Fibroblast of lung (primary cell): ENCODE measurements at regions not wholly inside any gene's neighbourhood (a gene's known extent, or its start where the extent isn't known, plus 50 kb on each side); places are given as distances from the start of the nearest gene placed in this dataset.

ENCODE experiments used
- DNase-seq, 2 donors: peaks; one replicate each; pipeline versions ENCODE4 v3.0.0 to v3.0.0-alpha.2; 2010; ENCODE audit warnings: low read depth in 2 of 2
- H2AFZ ChIP-seq: 2 replicates; pipeline ENCODE4 v1.5.1; 2012; ENCODE audit warnings: low read length, control low read depth, inconsistent platforms
- H3K27ac ChIP-seq: 2 replicates; pipeline ENCODE4 v1.5.1; 2011; ENCODE audit warnings: low read length, control low read depth; ENCODE audit not compliant: insufficient read depth
- H3K27me3 ChIP-seq: 2 replicates; pipeline ENCODE4 v1.5.1; 2011; ENCODE audit warnings: mild to moderate bottlenecking, low read length; ENCODE audit not compliant: control insufficient read depth, insufficient read depth
- H3K36me3 ChIP-seq: 2 replicates; pipeline ENCODE4 v1.5.1; 2011; ENCODE audit warnings: low read length; ENCODE audit not compliant: control insufficient read depth, insufficient read depth
- H3K4me1 ChIP-seq: 2 replicates; pipeline ENCODE4 v1.5.1; 2011; ENCODE audit warnings: low read length; ENCODE audit not compliant: control insufficient read depth, insufficient read depth; ENCODE audit errors: extremely low read depth
- H3K4me2 ChIP-seq: 2 replicates; pipeline ENCODE4 v1.5.1; 2011; ENCODE audit warnings: low read length, control low read depth; ENCODE audit not compliant: insufficient read depth; ENCODE audit errors: extremely low read depth
- H3K4me3 ChIP-seq, 4 experiments: fragments of 200-600 bp in 1 of 4; sonication (generic) in 1 of 4; replicated peaks in 1 of 4; 2 replicates each; pipeline ENCODE4 v1.5.1; 2011 to 2016; ENCODE audit warnings: low read length in 4 of 4, low read depth in 3 of 4, mild to moderate bottlenecking in 3 of 4, control low read depth in 2 of 4, inconsistent platforms in 1 of 4, mixed read lengths in 1 of 4; ENCODE audit not compliant: insufficient read depth in 1 of 4; ENCODE audit errors: control extremely low read depth in 1 of 4
- H3K79me2 ChIP-seq: 2 replicates; pipeline ENCODE4 v1.5.1; 2012; ENCODE audit warnings: mild to moderate bottlenecking, low read length, inconsistent platforms; ENCODE audit not compliant: control insufficient read depth, insufficient read depth
- H3K9ac ChIP-seq: 2 replicates; pipeline ENCODE4 v1.5.1; 2011; ENCODE audit warnings: mild to moderate bottlenecking, low read length, control low read depth; ENCODE audit not compliant: insufficient read depth
- H3K9me3 ChIP-seq: 2 replicates; pipeline ENCODE4 v1.5.1; 2012; ENCODE audit warnings: low read depth, low read length; ENCODE audit not compliant: control insufficient read depth, insufficient read depth
- H4K20me1 ChIP-seq: 2 replicates; pipeline ENCODE4 v1.5.1; 2011; ENCODE audit warnings: low read length; ENCODE audit not compliant: control insufficient read depth, insufficient read depth; ENCODE audit errors: extremely low read depth
- EZH2 ChIP-seq: IDR thresholded peaks from 2 replicates; pipeline ENCODE4 v1.5.1; 2012; ENCODE audit warnings: low read length, control low read depth, mild to moderate bottlenecking; ENCODE audit errors: missing control alignments
- TF ChIP-seq, protein P1 (sequence below), 2 donors: IDR thresholded peaks in 1 of 2; conservative IDR thresholded peaks in 1 of 2; 1 replicate in 1 of 2; 2 replicates in 1 of 2; pipeline ENCODE4 v1.5.1; 2011 to 2012; ENCODE audit warnings: low read length in 2 of 2, control low read depth in 1 of 2, inconsistent platforms in 1 of 2, low read depth in 1 of 2, mild to moderate bottlenecking in 1 of 2

DNA sequence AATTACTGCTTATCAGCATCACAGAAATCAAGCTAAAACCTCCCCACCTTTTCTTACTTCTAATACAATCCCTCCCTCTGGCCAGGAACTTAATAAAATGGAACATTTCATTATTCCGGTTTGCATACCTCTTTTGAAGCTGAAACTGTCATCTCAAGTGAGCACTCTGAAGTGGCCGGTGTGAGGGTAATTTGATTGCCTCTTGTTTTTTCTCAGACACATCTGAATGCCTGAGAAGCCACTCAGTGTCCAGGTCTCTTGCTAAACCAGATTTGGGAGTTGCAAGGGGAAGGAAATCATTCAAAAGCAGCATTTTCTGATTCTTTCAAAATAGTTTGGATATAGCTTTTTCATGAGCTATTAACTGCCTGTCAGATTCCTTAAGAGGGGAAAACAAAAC lies 190.3 kb downstream of the C1D start:
- H3K4me2 ChIP-seq = no peak overlapping the region

DNA sequence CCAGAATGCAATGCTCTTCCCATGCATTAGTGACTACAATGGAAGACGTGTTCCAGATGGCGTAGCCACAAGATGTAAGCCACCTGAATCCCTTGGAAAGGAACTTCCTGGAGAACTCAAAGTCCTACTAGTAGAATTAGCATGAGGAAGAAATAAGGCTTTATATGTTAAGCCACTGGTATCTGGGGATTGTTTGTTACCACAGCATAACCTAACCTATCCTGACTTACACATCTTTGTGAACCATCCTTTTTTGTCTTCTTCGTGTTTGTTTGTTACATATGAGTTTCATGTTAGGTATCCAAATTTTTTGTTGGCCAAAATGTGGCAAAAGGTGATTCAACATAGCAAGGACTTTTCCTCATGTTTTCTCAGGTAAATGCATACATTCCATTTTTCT lies 188.9 kb downstream of the C1D start:
- Histone ChIP-seq H3K27me3 (no peaks in the 10 kb centered on the region), H3K4me3 (no peak overlapping the region), H3K9ac (no peak overlapping the region), H2AFZ (no peak overlapping the region), H3K4me1 (peaks cover 5% of the 10 kb centered on the region), H4K20me1 (no peaks in the 10 kb centered on the region), H3K9me3 (no peaks in the 10 kb centered on the region), H3K4me2 (no peak overlapping the region), H3K27ac (no peak overlapping the region), H3K36me3 (no peaks in the 10 kb centered on the region), H3K79me2 (no peaks in the 10 kb centered on the region)
- no peak for DNase-seq
- no peak for TF ChIP-seq EZH2
- TF ChIP-seq, protein P1, sequence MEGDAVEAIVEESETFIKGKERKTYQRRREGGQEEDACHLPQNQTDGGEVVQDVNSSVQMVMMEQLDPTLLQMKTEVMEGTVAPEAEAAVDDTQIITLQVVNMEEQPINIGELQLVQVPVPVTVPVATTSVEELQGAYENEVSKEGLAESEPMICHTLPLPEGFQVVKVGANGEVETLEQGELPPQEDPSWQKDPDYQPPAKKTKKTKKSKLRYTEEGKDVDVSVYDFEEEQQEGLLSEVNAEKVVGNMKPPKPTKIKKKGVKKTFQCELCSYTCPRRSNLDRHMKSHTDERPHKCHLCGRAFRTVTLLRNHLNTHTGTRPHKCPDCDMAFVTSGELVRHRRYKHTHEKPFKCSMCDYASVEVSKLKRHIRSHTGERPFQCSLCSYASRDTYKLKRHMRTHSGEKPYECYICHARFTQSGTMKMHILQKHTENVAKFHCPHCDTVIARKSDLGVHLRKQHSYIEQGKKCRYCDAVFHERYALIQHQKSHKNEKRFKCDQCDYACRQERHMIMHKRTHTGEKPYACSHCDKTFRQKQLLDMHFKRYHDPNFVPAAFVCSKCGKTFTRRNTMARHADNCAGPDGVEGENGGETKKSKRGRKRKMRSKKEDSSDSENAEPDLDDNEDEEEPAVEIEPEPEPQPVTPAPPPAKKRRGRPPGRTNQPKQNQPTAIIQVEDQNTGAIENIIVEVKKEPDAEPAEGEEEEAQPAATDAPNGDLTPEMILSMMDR (conservative IDR thresholded peaks at IDR 0.05 in 1 of 2, IDR thresholded peaks at IDR 0.05 in 1 of 2; ENCODE audit: low read depth in 1 of 2, low read length in 2 of 2) = no peak

More for the DNA sequence above, 190.3 kb downstream of the C1D start:
- TF ChIP-seq, protein P1 (conservative IDR thresholded peaks at IDR 0.05 in 1 of 2, IDR thresholded peaks at IDR 0.05 in 1 of 2; ENCODE audit: low read depth in 1 of 2, low read length in 2 of 2) = no peak
- no peak for TF ChIP-seq EZH2
- Histone ChIP-seq H3K27ac (no peak overlapping the region), H3K4me3 (no peak overlapping the region), H3K27me3 (no peaks in the 10 kb centered on the region), H3K79me2 (no peaks in the 10 kb centered on the region), H3K36me3 (no peaks in the 10 kb centered on the region), H4K20me1 (no peaks in the 10 kb centered on the region), H2AFZ (no peak overlapping the region), H3K9ac (no peak overlapping the region), H3K4me1 (peaks cover 9% of the 10 kb centered on the region), H3K9me3 (no peaks in the 10 kb centered on the region)
- DNase-seq = peak in 1 of 2 donors; percentile 14

DNA sequence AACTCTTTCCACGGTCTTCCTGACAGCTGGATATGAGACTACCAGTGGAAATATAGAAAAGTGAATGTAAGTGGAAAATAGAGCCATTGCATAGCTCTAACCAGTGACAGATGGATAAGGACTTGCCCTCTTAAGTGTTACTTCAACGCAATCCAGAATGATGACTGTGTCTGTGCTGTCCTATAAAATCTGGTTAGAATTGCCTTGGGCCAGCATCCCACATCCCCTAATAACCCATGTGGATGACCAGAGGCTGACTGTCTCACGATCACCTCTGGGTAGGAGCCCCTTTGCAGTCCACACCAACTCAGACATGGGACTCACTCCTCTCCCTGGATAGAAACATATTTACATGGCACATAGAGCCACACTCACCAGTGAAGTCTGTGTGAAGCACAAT lies 186.6 kb downstream of the C1D start:
- no peaks in the 10 kb centered on the region for H3K9me3 ChIP-seq
- DNase-seq = peak in 1 of 2 donors; percentile 36
- no peak overlapping the region for H3K27ac ChIP-seq
- TF ChIP-seq EZH2 = no peak
- TF ChIP-seq, protein P1 (conservative IDR thresholded peaks at IDR 0.05 in 1 of 2, IDR thresholded peaks at IDR 0.05 in 1 of 2; ENCODE audit: low read depth in 1 of 2, low read length in 2 of 2) = no peak
- no peaks in the 10 kb centered on the region for H3K27me3 ChIP-seq
- no peak overlapping the region for H3K4me3 ChIP-seq
- no peak overlapping the region for H3K4me2 ChIP-seq
- no peak overlapping the region for H3K9ac ChIP-seq
- no peaks in the 10 kb centered on the region for H3K36me3 ChIP-seq
- peaks cover 5% of the 10 kb centered on the region for H3K4me1 ChIP-seq
- no peaks in the 10 kb centered on the region for H4K20me1 ChIP-seq
- no peak overlapping the region for H2AFZ ChIP-seq
- H3K79me2 ChIP-seq = no peaks in the 10 kb centered on the region
